HG02610 (cell line): ENCODE measurements at regions not wholly inside any gene's neighbourhood (a gene's known extent, or its start where the extent isn't known, plus 50 kb on each side); places are given as distances from the start of the nearest gene placed in this dataset.

Source experiments
- ATAC-seq: cut with Tn5 transposase; IDR thresholded peaks from one replicate; pipeline ENCODE4 v1.9.1; 2021; ENCODE audit warnings: mild to moderate bottlenecking, moderate library complexity; ENCODE audit not compliant: unreplicated experiment

GRCh38 chr10:2745666-2746065 lies 321.7 kb upstream of the PFKP start:
- no peak for ATAC-seq

- no peak for ATAC-seq
Observed at GRCh38 chr10:2744547-2745200, 322.7 kb upstream of the PFKP start.

- no peak for ATAC-seq
Observed at GRCh38 chr10:2734603-2735002, 332.7 kb upstream of the PFKP start.

GRCh38 chr10:2733278-2733963 lies 333.9 kb upstream of the PFKP start:
- ATAC-seq = no peak

- no peak for ATAC-seq
Observed at GRCh38 chr10:2731940-2732339, 335.4 kb upstream of the PFKP start.

- no peak for ATAC-seq
Observed at GRCh38 chr10:2729197-2729596, 338.2 kb upstream of the PFKP start.

GRCh38 chr10:2728087-2728486 lies 339.3 kb upstream of the PFKP start:
- ATAC-seq = no peak

GRCh38 chr10:2716596-2716995 lies 350.8 kb upstream of the PFKP start:
- ATAC-seq = no peak

- ATAC-seq = no peak
Observed at GRCh38 chr10:2714597-2714996, 352.8 kb upstream of the PFKP start.

GRCh38 chr10:2703953-2704352 lies 363.4 kb upstream of the PFKP start:
- ATAC-seq = no peak

GRCh38 chr10:2701802-2702201 lies 365.5 kb upstream of the PFKP start:
- no peak for ATAC-seq

GRCh38 chr10:2700626-2701305 lies 366.6 kb upstream of the PFKP start:
- ATAC-seq = no peak

- no peak for ATAC-seq
Observed at GRCh38 chr10:2688958-2689357, 378.4 kb upstream of the PFKP start.

GRCh38 chr10:2686691-2687090 lies 380.7 kb upstream of the PFKP start:
- ATAC-seq = no peak

GRCh38 chr10:2682491-2682890 lies 384.9 kb upstream of the PFKP start:
- no peak for ATAC-seq

- ATAC-seq = no peak
Observed at GRCh38 chr10:2681891-2682290, 385.5 kb upstream of the PFKP start.

GRCh38 chr10:2680821-2681220 lies 386.5 kb upstream of the PFKP start:
- no peak for ATAC-seq

GRCh38 chr10:2679646-2680045 lies 387.7 kb upstream of the PFKP start:
- no peak for ATAC-seq

- no peak for ATAC-seq
Observed at GRCh38 chr10:2676455-2676854, 390.9 kb upstream of the PFKP start.

GRCh38 chr10:2674451-2674850 lies 392.9 kb upstream of the PFKP start:
- no peak for ATAC-seq

GRCh38 chr10:2670864-2671263 lies 396.5 kb upstream of the PFKP start:
- no peak for ATAC-seq

- ATAC-seq = no peak
Observed at GRCh38 chr10:2665772-2666171, 401.6 kb upstream of the PFKP start.
